HG03175 (cell line): ENCODE measurements at regions not wholly inside any gene's neighbourhood (a gene's known extent, or its start where the extent isn't known, plus 50 kb on each side); places are given as distances from the start of the nearest gene placed in this dataset.

Experiments
- ATAC-seq: cut with Tn5 transposase; IDR thresholded peaks from one replicate; pipeline ENCODE4 v1.9.1; 2021; ENCODE audit warnings: mild to moderate bottlenecking, moderate library complexity; ENCODE audit not compliant: unreplicated experiment

GRCh38 chr4:120526033-120526432 is 396.5 kb downstream of the PRDM5 start:
- ATAC-seq: no peak

GRCh38 chr4:120525106-120525505 is 397.4 kb downstream of the PRDM5 start:
- no peak for ATAC-seq

- no peak for ATAC-seq
Measured at GRCh38 chr4:120524237-120524636, 398.3 kb downstream of the PRDM5 start.

- no peak for ATAC-seq
Measured at GRCh38 chr4:120520761-120521160, 401.8 kb downstream of the PRDM5 start.

GRCh38 chr4:120517966-120518365 is 404.6 kb downstream of the PRDM5 start:
- no peak for ATAC-seq

GRCh38 chr4:120509719-120510118 is 412.8 kb downstream of the PRDM5 start:
- no peak for ATAC-seq

- ATAC-seq: no peak
Measured at GRCh38 chr4:120509222-120509621, 413.3 kb downstream of the PRDM5 start.

GRCh38 chr4:120508036-120508435 is 414.5 kb downstream of the PRDM5 start:
- ATAC-seq: no peak

- ATAC-seq: no peak
Measured at GRCh38 chr4:120506536-120506935, 416.0 kb downstream of the PRDM5 start.

GRCh38 chr4:120498678-120499077 is 423.8 kb downstream of the PRDM5 start:
- no peak for ATAC-seq

- no peak for ATAC-seq
Measured at GRCh38 chr4:120491481-120491880, 424.8 kb upstream of the MAD2L1 start.

- no peak for ATAC-seq
Measured at GRCh38 chr4:120481756-120482155, 415.1 kb upstream of the MAD2L1 start.

GRCh38 chr4:120472447-120473131 is 405.9 kb upstream of the MAD2L1 start:
- no peak for ATAC-seq

- no peak for ATAC-seq
Measured at GRCh38 chr4:120466429-120466828, 399.8 kb upstream of the MAD2L1 start.

GRCh38 chr4:120454788-120455187 is 388.1 kb upstream of the MAD2L1 start:
- ATAC-seq: no peak

- ATAC-seq: no peak
Measured at GRCh38 chr4:120452536-120452935, 385.9 kb upstream of the MAD2L1 start.

- no peak for ATAC-seq
Measured at GRCh38 chr4:120452001-120452400, 385.4 kb upstream of the MAD2L1 start.

- no peak for ATAC-seq
Measured at GRCh38 chr4:120447774-120448173, 381.1 kb upstream of the MAD2L1 start.

GRCh38 chr4:120446051-120446567 is 379.5 kb upstream of the MAD2L1 start:
- peak; percentile 85 for ATAC-seq

GRCh38 chr4:120445186-120445585 is 378.5 kb upstream of the MAD2L1 start:
- ATAC-seq: no peak

GRCh38 chr4:120443116-120443515 is 376.5 kb upstream of the MAD2L1 start:
- ATAC-seq: no peak

GRCh38 chr4:120440730-120441129 is 374.1 kb upstream of the MAD2L1 start:
- ATAC-seq: no peak

- no peak for ATAC-seq
Measured at GRCh38 chr4:120435179-120435578, 368.5 kb upstream of the MAD2L1 start.
